ENCODE measurements at regions not wholly inside any gene's neighbourhood (a gene's known extent, or its start where the extent isn't known, plus 50 kb on each side); places are given as distances from the start of the nearest gene placed in this dataset.

GRCh38 chr11:42661942-42662341 lies 649.9 kb upstream of the API5 start:
- TF ChIP-seq CTCF (conservative IDR thresholded peaks at IDR 0.05 in 1 of 2, IDR thresholded peaks at IDR 0.05 in 1 of 2; ENCODE audit: low read depth in 1 of 2, low read length in 2 of 2) (no peak), EZH2 (IDR thresholded peaks at IDR 0.05; ENCODE audit: low read length, missing control alignments) (no peak)
